ENCODE measurements at regions not wholly inside any gene's neighbourhood (a gene's known extent, or its start where the extent isn't known, plus 50 kb on each side); places are given as distances from the start of the nearest gene placed in this dataset.

DNA sequence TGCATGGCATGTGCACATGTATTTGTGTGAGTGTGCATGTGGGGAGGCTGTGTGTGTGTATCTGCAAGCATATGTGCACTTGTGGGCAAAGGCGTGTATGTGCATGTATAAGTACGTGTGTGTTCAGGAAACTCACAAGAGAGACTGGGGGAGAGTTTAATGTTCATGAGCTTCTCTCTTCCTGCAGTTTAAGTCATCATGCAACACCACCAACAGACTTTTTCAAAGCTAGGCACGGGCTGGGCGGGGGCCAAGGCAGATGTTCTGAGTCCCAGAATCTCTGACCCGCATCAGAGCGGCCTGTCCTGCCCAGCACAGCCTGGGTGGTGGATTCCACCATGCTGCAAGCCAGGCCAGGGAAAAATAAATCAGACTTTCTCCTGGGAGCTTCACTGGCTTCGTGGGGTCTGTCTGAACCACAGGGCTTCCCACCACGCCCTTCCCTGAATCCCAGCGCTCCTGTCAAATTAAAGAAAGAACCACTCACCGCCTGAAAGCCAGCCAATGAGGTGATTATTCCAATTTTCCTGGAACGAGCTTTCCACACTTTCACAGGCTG lies 75.7 kb downstream of the PITPNM2 start:
- Histone ChIP-seq H3K4me2 (ENCODE audit: low read depth, low read length) (peak overlapping the region; percentile 69), H3K9me3 (ENCODE audit: low read length) (no peaks in the 10 kb centered on the region), H3K9ac (ENCODE audit: insufficient read depth, low read depth, low read length) (peak overlapping the region; percentile 29; the same call in 1 of the 2 replicates), H4K20me1 (ENCODE audit: insufficient read depth, low read length) (no peaks in the 10 kb centered on the region), H2AFZ (ENCODE audit: low read length) (no peak overlapping the region), H3K4me3 (replicated peaks in 1 of 3; ENCODE audit: insufficient read depth in 1 of 3, low read depth in 2 of 3, low read length in 3 of 3) (no peak overlapping the region), H3K36me3 (replicated peaks in 1 of 2; ENCODE audit: control insufficient read depth in 1 of 2, insufficient read depth in 2 of 2, low read length in 2 of 2) (peaks cover 0 to 2% of the 10 kb centered on the region in 2 experiments; a peak in 2 of 5 replicates), H3K79me2 (ENCODE audit: insufficient read depth, low read length) (no peaks in the 10 kb centered on the region), H3K4me1 (ENCODE audit: insufficient read depth, low read length) (peaks cover 69% of the 10 kb centered on the region), H3K27ac (ENCODE audit: extremely low read length, insufficient read depth, low read length) (peak overlapping the region; percentile 43), H3K27me3 (ENCODE audit: control insufficient read depth in 1 of 2, insufficient read depth in 2 of 2, low read length in 2 of 2) (no peaks in the 10 kb centered on the region)
- intact Hi-C loops (cut with micrococcal nuclease; ENCODE audit: unreplicated experiment) = loop anchor here (5.0 kb wide), 1 partner anchor 103 kb away; no protein-coding TSS in a partner anchor
- BruUV-seq (replicated peaks) = no TSS peak
- no peak for DNase-seq (ENCODE audit: low spot score)
- 85% methylated on average over 7 of the region's 11 CpGs for whole genome bisulfite sequencing (ENCODE audit: low lambda C conversion rate)
- ATAC-seq = peak; percentile 8; the same call in 2 of the 3 replicates
- no peak for FAIRE-seq
- in situ Hi-C loops (cut with HindIII; ENCODE audit: extremely low pct_ligation_motif_present, low pct_unique_long_range_greater_than_20kb) = no loop called here
- ChIA-PET CTCF (ENCODE audit: low intra/inter-chr PET ratio, low total read pairs) (interaction anchor here (1.6 kb wide), 1 partner anchor 31 kb away, joined by 7 read pairs; no protein-coding TSS in a partner anchor), POLR2A (interaction anchor here (0.6 to 1.9 kb wide), 6 partner anchors 12 to 158 kb away, joined by 3 to 11 read pairs (median 6); partner anchors contain the start of genes MPHOSPH9 and MTRFR)
- TF ChIP-seq ZNF629 (CRISPR knock-in tag; conservative IDR thresholded peaks at IDR 0.05) = no peak
- TF ChIP-seq, protein P1, sequence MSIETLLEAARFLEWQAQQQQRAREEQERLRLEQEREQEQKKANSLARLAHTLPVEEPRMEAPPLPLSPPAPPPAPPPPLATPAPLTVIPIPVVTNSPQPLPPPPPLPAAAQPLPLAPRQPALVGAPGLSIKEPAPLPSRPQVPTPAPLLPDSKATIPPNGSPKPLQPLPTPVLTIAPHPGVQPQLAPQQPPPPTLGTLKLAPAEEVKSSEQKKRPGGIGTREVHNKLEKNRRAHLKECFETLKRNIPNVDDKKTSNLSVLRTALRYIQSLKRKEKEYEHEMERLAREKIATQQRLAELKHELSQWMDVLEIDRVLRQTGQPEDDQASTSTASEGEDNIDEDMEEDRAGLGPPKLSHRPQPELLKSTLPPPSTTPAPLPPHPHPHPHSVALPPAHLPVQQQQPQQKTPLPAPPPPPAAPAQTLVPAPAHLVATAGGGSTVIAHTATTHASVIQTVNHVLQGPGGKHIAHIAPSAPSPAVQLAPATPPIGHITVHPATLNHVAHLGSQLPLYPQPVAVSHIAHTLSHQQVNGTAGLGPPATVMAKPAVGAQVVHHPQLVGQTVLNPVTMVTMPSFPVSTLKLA (IDR thresholded peaks at IDR 0.05) = peak; percentile 37

DNA sequence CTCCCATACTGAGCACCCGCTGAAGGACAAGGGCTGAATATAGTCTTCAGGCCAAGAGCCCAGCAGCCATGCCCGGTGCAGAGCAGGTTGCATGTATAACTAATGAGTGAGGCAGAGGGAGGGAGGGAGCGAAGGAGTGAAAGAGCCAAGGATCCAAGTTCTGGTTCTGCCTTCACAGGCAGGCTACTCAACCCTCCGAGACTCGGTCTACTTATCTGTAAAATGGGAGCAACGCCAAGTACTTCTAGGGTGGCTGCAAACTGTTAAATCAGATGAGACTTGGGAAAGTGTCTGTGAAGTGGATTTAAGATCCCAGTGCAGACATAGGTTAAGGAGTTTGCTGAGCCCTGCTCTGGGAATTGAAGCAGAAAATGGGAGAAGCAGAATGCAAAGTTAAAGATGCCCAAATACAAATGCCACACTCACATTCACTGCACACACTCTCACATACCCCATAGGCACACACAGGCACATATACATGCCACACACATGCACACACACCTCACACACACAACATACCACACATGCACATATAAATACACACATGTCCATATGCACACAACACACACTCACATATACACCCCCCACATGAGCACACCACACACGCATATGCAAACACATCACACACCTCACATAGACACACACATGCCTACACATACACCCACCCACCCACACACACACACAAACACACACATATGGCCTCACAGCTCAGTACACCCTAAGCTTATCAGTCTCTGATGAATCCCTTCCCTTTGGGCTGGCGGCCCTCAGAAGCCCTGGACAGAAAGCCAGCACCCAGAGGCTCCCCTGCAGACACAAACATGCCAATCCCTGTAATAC lies 76.7 kb downstream of the PITPNM2 start:
- FAIRE-seq = no peak
- H3K27ac ChIP-seq (ENCODE audit: extremely low read length, insufficient read depth, low read length) = no peak overlapping the region
- peaks cover 78% of the 10 kb centered on the region for H3K4me1 ChIP-seq (ENCODE audit: insufficient read depth, low read length)
- ATAC-seq = no peak
- CTCF ChIA-PET (ENCODE audit: low intra/inter-chr PET ratio, low total read pairs) = interaction anchor here (1.6 kb wide), 1 partner anchor 30 kb away, joined by 7 read pairs; no protein-coding TSS in a partner anchor
- H3K4me3 ChIP-seq (replicated peaks in 1 of 3; ENCODE audit: insufficient read depth in 1 of 3, low read depth in 2 of 3, low read length in 3 of 3) = no peak overlapping the region
- POLR2A ChIA-PET = interaction anchor here (0.6 to 1.9 kb wide), 5 partner anchors 11 to 159 kb away, joined by 3 to 11 read pairs (median 8); partner anchors contain the start of genes MPHOSPH9 and MTRFR
- no peak overlapping the region for H3K9ac ChIP-seq (ENCODE audit: insufficient read depth, low read depth, low read length)
- H3K27me3 ChIP-seq (ENCODE audit: control insufficient read depth in 1 of 2, insufficient read depth in 2 of 2, low read length in 2 of 2) = no peaks in the 10 kb centered on the region
- intact Hi-C loops (cut with micrococcal nuclease; ENCODE audit: unreplicated experiment) (no loop called here), in situ Hi-C loops (cut with HindIII; ENCODE audit: extremely low pct_ligation_motif_present, low pct_unique_long_range_greater_than_20kb) (no loop called here)
- H3K4me2 ChIP-seq (ENCODE audit: low read depth, low read length) = no peak overlapping the region
- no peaks in the 10 kb centered on the region for H3K9me3 ChIP-seq (ENCODE audit: low read length)
- peaks cover 0 to 2% of the 10 kb centered on the region in 2 experiments; a peak in 1 of 5 replicates for H3K36me3 ChIP-seq (replicated peaks in 1 of 2; ENCODE audit: control insufficient read depth in 1 of 2, insufficient read depth in 2 of 2, low read length in 2 of 2)
- H2AFZ ChIP-seq (ENCODE audit: low read length) = no peak overlapping the region
- H3K79me2 ChIP-seq (ENCODE audit: insufficient read depth, low read length) = no peaks in the 10 kb centered on the region
- BruUV-seq (replicated peaks) = no TSS peak
- no peaks in the 10 kb centered on the region for H4K20me1 ChIP-seq (ENCODE audit: insufficient read depth, low read length)
- DNase-seq (ENCODE audit: low spot score) = no peak
- 95% methylated on average over 7 of the region's 8 CpGs for WGBS (ENCODE audit: low lambda C conversion rate)
- TF ChIP-seq, protein P1 (IDR thresholded peaks at IDR 0.05) = peak; percentile 72
- TF ChIP-seq IKZF1 (IDR thresholded peaks at IDR 0.05) (0 out of 2 replicates have a peak, but pooled peaks have one; percentile 43), ZNF629 (CRISPR knock-in tag; conservative IDR thresholded peaks at IDR 0.05) (peak; percentile 90)
- TF ChIP-seq, protein P2, sequence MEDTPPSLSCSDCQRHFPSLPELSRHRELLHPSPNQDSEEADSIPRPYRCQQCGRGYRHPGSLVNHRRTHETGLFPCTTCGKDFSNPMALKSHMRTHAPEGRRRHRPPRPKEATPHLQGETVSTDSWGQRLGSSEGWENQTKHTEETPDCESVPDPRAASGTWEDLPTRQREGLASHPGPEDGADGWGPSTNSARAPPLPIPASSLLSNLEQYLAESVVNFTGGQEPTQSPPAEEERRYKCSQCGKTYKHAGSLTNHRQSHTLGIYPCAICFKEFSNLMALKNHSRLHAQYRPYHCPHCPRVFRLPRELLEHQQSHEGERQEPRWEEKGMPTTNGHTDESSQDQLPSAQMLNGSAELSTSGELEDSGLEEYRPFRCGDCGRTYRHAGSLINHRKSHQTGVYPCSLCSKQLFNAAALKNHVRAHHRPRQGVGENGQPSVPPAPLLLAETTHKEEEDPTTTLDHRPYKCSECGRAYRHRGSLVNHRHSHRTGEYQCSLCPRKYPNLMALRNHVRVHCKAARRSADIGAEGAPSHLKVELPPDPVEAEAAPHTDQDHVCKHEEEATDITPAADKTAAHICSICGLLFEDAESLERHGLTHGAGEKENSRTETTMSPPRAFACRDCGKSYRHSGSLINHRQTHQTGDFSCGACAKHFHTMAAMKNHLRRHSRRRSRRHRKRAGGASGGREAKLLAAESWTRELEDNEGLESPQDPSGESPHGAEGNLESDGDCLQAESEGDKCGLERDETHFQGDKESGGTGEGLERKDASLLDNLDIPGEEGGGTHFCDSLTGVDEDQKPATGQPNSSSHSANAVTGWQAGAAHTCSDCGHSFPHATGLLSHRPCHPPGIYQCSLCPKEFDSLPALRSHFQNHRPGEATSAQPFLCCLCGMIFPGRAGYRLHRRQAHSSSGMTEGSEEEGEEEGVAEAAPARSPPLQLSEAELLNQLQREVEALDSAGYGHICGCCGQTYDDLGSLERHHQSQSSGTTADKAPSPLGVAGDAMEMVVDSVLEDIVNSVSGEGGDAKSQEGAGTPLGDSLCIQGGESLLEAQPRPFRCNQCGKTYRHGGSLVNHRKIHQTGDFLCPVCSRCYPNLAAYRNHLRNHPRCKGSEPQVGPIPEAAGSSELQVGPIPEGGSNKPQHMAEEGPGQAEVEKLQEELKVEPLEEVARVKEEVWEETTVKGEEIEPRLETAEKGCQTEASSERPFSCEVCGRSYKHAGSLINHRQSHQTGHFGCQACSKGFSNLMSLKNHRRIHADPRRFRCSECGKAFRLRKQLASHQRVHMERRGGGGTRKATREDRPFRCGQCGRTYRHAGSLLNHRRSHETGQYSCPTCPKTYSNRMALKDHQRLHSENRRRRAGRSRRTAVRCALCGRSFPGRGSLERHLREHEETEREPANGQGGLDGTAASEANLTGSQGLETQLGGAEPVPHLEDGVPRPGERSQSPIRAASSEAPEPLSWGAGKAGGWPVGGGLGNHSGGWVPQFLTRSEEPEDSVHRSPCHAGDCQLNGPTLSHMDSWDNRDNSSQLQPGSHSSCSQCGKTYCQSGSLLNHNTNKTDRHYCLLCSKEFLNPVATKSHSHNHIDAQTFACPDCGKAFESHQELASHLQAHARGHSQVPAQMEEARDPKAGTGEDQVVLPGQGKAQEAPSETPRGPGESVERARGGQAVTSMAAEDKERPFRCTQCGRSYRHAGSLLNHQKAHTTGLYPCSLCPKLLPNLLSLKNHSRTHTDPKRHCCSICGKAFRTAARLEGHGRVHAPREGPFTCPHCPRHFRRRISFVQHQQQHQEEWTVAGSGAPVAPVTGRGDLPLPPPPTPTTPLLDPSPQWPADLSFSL (CRISPR knock-in tag; IDR thresholded peaks at IDR 0.05) = no peak

Measured in HepG2 (cell line).